GM10847 (cell line): ENCODE measurements at regions not wholly inside any gene's neighbourhood (a gene's known extent, or its start where the extent isn't known, plus 50 kb on each side); places are given as distances from the start of the nearest gene placed in this dataset.

Source experiments
- POLR2A ChIP-seq: IDR thresholded peaks from 2 replicates; pipeline ENCODE4 v1.6.1; 2011; ENCODE audit not compliant: insufficient read length; ENCODE audit errors: extremely low read depth

- TF ChIP-seq POLR2A = no peak
These were observed 210.5 kb downstream of the RNF144A start for GRCh38 chr2:7127687-7128086.

DNA sequence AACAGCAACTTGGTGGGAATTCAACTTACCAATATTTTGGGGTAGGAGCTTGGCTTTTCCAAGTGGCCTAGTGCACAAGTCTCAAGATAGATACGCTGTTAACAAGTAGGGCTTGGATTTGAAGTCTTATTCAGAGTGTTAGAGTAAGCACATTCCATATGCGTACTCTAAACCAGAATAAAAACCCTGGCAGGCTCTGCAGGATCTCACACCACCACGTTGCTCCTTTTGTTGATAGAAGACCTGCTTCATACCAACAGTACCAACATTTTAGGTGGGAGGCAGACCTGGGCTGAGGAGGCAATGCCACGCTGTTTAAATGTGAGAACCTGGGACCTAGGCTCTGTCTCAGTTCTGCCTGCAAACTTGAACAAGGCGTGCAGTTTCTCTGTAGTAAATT lies 214.0 kb downstream of the RNF144A start:
- TF ChIP-seq POLR2A = no peak

DNA sequence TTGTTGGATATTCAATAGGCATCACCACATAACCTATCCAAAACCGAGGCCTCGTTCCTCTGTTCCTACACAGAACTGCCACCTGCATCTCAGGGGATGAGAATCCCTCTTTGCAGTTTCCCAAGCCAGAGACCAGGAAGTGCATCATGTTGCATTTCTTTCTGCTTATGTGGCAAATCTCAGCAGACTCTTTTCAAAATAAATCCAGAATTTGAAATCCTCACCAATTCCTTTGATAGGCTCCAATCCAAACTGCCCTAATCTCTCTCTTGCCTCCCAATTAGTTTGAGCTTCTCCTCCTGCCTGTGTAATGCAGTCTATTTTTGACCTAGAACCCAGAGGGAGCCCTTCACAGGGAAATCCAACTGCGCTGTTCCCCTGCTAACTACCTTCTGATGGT lies 215.5 kb downstream of the RNF144A start:
- TF ChIP-seq POLR2A = no peak

- TF ChIP-seq POLR2A = no peak
These were observed 216.3 kb downstream of the RNF144A start for GRCh38 chr2:7133521-7133920.

DNA sequence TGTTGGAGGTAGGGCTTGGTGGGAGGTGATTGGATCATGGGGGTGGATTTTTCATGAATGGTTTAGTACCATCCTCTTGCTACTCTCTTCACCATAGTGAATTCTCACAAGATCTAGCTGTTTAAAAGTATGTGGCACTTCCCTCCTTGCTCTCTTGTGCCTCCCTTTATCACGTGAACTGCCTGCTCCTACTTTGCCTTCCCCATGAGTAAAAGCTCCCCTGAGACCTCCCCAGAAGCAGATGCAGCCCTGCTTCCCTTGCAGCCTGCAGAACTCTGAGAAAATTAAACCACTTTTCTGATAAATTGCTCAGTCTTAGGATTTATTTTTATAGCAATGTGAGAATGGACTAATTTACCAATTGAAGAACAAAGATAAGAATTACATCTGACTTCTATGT lies 223.1 kb downstream of the RNF144A start:
- TF ChIP-seq POLR2A = no peak

- TF ChIP-seq POLR2A = no peak
These were observed 228.5 kb downstream of the RNF144A start for GRCh38 chr2:7145707-7146106.

- no peak for TF ChIP-seq POLR2A
These were observed 228.9 kb downstream of the RNF144A start for GRCh38 chr2:7146151-7146550.

DNA sequence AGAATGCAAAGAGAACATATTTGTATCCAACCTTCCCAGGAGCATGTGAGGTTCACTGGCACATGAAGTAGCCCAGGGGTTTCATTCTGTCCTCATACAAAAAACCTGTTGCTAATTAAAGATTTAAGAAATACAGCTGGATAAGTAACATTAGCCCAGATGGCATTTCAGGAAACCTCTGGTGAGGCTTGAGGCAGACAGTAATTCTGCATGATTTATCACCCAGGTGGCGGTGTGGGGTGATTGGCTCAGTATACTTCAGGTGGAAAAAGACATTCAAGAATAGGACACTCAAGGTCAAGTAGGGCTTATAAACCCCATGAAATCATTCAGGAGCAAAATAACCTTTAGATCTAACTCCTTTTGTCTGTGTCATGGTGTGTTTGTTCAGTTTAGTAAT lies 237.4 kb downstream of the RNF144A start:
- no peak for TF ChIP-seq POLR2A

DNA sequence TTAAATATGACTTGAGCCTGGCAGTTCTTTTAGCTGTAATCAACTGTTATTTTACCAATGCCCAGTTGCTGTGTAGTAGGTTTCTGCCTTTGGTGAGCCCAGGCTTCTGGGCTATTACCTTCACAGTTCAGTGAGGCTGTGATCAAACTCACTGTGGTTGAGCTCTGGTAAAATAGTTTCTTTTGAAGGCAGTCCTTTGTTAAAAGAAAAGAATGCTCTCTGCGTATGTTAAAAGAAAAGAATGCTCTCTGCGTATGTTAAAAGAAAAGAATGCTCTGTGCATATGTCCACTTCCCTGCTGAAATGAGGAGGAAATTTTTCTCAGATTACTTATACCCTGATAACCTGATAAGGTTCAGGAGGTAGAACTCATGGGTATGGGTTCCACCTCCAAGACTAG lies 244.3 kb downstream of the RNF144A start:
- no peak for TF ChIP-seq POLR2A

GRCh38 chr2:7165736-7166135 lies 248.5 kb downstream of the RNF144A start:
- TF ChIP-seq POLR2A = no peak

DNA sequence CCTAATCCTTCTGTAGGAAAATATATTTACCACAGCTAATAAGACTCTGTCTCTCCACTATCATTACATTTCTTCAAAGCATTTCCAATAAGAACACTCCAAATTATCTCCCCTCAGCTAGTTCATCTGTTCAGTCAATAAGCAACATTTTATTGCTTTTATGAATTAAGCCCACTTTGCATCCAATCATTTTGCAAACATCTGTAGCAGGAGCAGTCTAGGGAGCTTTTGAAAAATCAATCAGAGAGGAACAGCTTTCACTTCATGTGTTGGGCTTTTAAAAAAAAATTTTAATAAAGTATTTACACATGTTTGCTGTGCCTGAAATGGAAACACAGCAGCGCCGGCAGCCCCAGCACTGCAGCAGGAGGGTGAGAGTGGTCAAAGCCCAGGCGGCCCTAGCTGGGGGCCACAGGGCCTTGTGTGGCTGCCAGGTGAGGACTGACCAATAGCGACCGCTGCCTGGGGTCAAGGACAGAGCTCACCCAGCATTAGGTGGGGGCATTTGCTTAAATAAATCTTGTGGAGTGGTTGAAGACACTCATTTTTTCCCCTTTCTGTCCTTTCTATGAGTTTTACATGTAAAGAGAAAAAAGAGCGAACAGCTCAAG lies 250.7 kb downstream of the RNF144A start:
- TF ChIP-seq POLR2A = no peak

GRCh38 chr2:7169593-7169992 lies 252.4 kb downstream of the RNF144A start:
- no peak for TF ChIP-seq POLR2A

DNA sequence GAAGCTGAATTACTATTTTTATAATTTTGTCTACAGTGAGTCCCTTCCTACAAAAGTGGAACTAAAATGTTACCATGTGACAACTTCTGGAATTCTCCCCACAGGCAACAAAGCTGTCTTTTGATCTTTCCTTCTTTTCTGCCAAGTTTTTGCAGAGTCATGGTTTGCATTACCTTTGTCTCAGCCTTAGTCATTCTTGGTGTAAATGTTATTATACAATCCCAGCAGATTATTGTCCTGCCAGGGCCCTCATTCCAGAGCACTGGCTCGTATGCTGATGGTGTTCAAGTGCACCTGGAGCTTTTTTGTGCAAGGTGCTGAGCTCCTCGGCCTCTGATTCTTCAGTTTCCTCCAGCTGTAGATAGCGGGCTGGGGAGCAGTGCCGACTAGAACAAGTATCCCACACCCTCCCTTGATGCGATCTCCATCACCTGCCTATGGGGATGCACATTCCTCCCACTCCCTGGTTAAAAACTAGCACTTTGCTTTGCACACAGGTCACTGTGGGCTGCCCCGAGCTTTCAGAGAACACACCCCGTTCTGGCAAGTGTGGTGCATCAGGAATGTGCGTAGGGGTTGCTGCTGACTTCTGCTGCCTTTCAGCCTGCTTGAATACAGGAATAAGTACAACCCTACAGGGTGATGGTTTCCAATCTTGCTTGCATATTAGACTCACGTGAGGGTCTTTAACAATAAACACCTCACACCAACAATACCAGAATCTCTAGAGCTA lies 263.6 kb downstream of the RNF144A start:
- no peak for TF ChIP-seq POLR2A

GRCh38 chr2:7182525-7182924 lies 265.3 kb downstream of the RNF144A start:
- no peak for TF ChIP-seq POLR2A

DNA sequence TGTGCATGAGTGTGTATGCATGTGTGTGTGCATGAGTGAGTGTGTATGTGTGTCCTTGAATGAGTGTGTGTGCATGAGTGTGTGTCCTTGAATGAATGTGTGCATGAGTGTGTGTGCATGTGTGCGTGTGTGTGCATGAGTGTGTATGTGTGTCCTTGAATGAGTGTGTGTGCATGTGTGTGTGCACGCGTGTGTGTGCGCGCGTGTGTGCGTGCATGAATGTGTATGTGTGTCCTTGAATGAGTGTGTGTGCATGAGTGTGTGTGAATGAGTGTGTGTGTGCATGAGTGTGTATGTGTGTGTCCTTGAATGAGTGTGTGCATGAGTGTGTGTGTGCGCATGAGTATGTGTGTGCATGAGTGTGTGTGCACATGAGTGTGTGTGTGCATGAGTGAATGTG lies 271.9 kb downstream of the RNF144A start:
- no peak for TF ChIP-seq POLR2A

GRCh38 chr2:7190587-7191324 lies 273.5 kb downstream of the RNF144A start:
- no peak for TF ChIP-seq POLR2A
